ENCODE measurements at regions not wholly inside any gene's neighbourhood (a gene's known extent, or its start where the extent isn't known, plus 50 kb on each side); places are given as distances from the start of the nearest gene placed in this dataset.

DNA sequence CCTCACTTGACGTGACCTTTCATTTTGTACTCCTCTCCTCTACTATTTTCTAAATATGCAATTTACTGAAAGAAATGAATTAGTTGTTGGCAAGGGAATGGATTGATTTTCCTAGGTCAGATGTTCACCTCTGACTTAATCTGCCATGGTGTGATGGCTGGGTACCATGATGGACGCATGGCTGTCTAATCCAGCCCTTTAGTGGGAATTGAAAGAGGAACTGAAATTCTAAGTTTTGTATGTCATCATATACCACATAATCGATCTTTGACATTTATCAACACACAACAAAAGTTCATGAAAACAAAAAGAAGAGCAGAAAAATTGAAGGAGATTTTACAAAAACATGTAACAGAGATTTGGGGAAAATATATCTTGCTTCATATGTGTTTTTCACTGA is 331.3 kb upstream of the SNX7 start:
- Histone ChIP-seq H3K4me3 (replicated peaks in 1 of 3; ENCODE audit: low read depth in 2 of 3, low read length in 3 of 3) (no peak overlapping the region), H3K4me2 (replicated peaks; ENCODE audit: extremely low read depth, low read length, poor library complexity, severe bottlenecking) (no peak overlapping the region), H2AFZ (ENCODE audit: insufficient read depth, low read depth, low read length, poor library complexity, severe bottlenecking) (no peak overlapping the region), H3K9me3 (replicated peaks in 1 of 2; ENCODE audit: control insufficient read depth in 1 of 2, insufficient read depth in 1 of 2, low read length in 2 of 2) (peaks cover 0 to 4% of the 10 kb centered on the region in 2 donors), H3K27ac (ENCODE audit: low read depth in 1 of 2, low read length in 2 of 2) (no peak overlapping the region), H4K20me1 (ENCODE audit: insufficient read depth, low read length) (no peaks in the 10 kb centered on the region), H3K79me2 (ENCODE audit: insufficient read depth, low read length) (no peaks in the 10 kb centered on the region), H3K9ac (ENCODE audit: insufficient read depth, low read length, poor library complexity, severe bottlenecking) (no peak overlapping the region), H3K4me1 (ENCODE audit: control insufficient read depth in 1 of 2, insufficient read depth in 2 of 2, low read length in 2 of 2) (peaks cover 5 to 10% of the 10 kb centered on the region in 2 donors), H3K36me3 (replicated peaks in 1 of 2; ENCODE audit: control insufficient read depth in 1 of 2, insufficient read depth in 2 of 2, low read length in 2 of 2) (no peaks in the 10 kb centered on the region), H3K27me3 (ENCODE audit: control insufficient read depth in 2 of 2, insufficient read depth in 2 of 2, low read length in 2 of 2) (no peaks in the 10 kb centered on the region)
- intact Hi-C loops (cut with micrococcal nuclease) = no loop called here
- H3K27me3 Mint-ChIP-seq (ENCODE audit: low read depth in 3 of 3) = peaks cover 0 to 4% (median 2%) of the 10 kb centered on the region in 3 donors
- H3K9me3 Mint-ChIP-seq = peaks cover 0 to 9% (median 4%) of the 10 kb centered on the region in 7 donors
- peaks cover 15% of the 10 kb centered on the region for H3K4me1 Mint-ChIP-seq
- DNase-seq = no peak
- TF ChIP-seq, protein P1, sequence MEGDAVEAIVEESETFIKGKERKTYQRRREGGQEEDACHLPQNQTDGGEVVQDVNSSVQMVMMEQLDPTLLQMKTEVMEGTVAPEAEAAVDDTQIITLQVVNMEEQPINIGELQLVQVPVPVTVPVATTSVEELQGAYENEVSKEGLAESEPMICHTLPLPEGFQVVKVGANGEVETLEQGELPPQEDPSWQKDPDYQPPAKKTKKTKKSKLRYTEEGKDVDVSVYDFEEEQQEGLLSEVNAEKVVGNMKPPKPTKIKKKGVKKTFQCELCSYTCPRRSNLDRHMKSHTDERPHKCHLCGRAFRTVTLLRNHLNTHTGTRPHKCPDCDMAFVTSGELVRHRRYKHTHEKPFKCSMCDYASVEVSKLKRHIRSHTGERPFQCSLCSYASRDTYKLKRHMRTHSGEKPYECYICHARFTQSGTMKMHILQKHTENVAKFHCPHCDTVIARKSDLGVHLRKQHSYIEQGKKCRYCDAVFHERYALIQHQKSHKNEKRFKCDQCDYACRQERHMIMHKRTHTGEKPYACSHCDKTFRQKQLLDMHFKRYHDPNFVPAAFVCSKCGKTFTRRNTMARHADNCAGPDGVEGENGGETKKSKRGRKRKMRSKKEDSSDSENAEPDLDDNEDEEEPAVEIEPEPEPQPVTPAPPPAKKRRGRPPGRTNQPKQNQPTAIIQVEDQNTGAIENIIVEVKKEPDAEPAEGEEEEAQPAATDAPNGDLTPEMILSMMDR (IDR thresholded peaks at IDR 0.05) = no peak
- no peak overlapping the region for H3K27ac Mint-ChIP-seq
- H3K36me3 Mint-ChIP-seq = no peaks in the 10 kb centered on the region
- H3K4me3 Mint-ChIP-seq = no peak overlapping the region
- WGBS (ENCODE audit: insufficient coverage) = no CpG with 5 or more reads among the region's 3 CpGs

DNA sequence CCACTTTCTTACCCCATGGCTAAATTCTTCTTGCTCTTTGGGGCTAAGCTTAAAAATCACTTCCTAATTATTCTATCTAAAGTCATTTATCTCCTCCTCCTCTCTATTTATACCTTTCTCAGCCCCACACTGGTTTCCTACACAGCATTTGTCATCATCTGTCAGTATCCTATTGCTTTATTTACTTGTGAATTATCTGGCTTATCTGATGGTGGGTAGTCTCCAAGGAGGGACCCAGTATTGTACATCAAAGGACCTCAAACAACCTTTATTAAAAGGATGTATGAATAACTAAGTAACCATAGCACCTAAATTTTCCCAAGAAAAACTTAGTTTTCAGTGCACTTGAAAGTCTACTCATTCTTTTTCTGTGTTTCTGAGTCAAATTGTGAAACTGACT is 332.7 kb upstream of the SNX7 start:
- Mint-ChIP-seq H3K27me3 (ENCODE audit: low read depth in 3 of 3) (peaks cover 0 to 4% (median 2%) of the 10 kb centered on the region in 3 donors), H3K4me1 (peaks cover 29% of the 10 kb centered on the region), H3K9me3 (peaks cover 0 to 9% (median 4%) of the 10 kb centered on the region in 7 donors), H3K27ac (no peak overlapping the region), H3K36me3 (no peaks in the 10 kb centered on the region), H3K4me3 (no peak overlapping the region)
- H3K9ac ChIP-seq (ENCODE audit: insufficient read depth, low read length, poor library complexity, severe bottlenecking) = no peak overlapping the region
- no peaks in the 10 kb centered on the region for H3K36me3 ChIP-seq (replicated peaks in 1 of 2; ENCODE audit: control insufficient read depth in 1 of 2, insufficient read depth in 2 of 2, low read length in 2 of 2)
- H3K4me1 ChIP-seq (ENCODE audit: control insufficient read depth in 1 of 2, insufficient read depth in 2 of 2, low read length in 2 of 2) = peaks cover 14 to 24% of the 10 kb centered on the region in 2 donors
- H3K79me2 ChIP-seq (ENCODE audit: insufficient read depth, low read length) = no peaks in the 10 kb centered on the region
- TF ChIP-seq, protein P1 (IDR thresholded peaks at IDR 0.05) = no peak
- H3K27me3 ChIP-seq (ENCODE audit: control insufficient read depth in 2 of 2, insufficient read depth in 2 of 2, low read length in 2 of 2) = no peaks in the 10 kb centered on the region
- no peak for DNase-seq
- H3K27ac ChIP-seq (ENCODE audit: low read depth in 1 of 2, low read length in 2 of 2) = no peak overlapping the region
- H2AFZ ChIP-seq (ENCODE audit: insufficient read depth, low read depth, low read length, poor library complexity, severe bottlenecking) = no peak overlapping the region
- H4K20me1 ChIP-seq (ENCODE audit: insufficient read depth, low read length) = no peaks in the 10 kb centered on the region
- H3K9me3 ChIP-seq (replicated peaks in 1 of 2; ENCODE audit: control insufficient read depth in 1 of 2, insufficient read depth in 1 of 2, low read length in 2 of 2) = peaks cover 0 to 4% of the 10 kb centered on the region in 2 donors
- no peak overlapping the region for H3K4me2 ChIP-seq (replicated peaks; ENCODE audit: extremely low read depth, low read length, poor library complexity, severe bottlenecking)
- H3K4me3 ChIP-seq (replicated peaks in 1 of 3; ENCODE audit: low read depth in 2 of 3, low read length in 3 of 3) = no peak overlapping the region
- intact Hi-C loops (cut with micrococcal nuclease) = no loop called here
